Smooth muscle cell (in vitro differentiated cells): ENCODE measurements at regions not wholly inside any gene's neighbourhood (a gene's known extent, or its start where the extent isn't known, plus 50 kb on each side); places are given as distances from the start of the nearest gene placed in this dataset.

Experiments
- DNase-seq: peaks from one replicate; lab custom pipeline; 2025; ENCODE audit not compliant: unreplicated experiment; lab: John Stamatoyannopoulos, UW
- H2AFZ ChIP-seq: fragments of 200-600 bp; sonication (generic); 2 replicates; pipeline ENCODE4 v1.6.0; 2016; ENCODE audit warnings: antibody characterized with exemption, low read depth, mild to moderate bottlenecking
- H3F3A ChIP-seq: fragments of 200-600 bp; sonication (generic); 2 replicates; pipeline ENCODE4 v1.6.0; 2017; ENCODE audit warnings: antibody characterized with exemption, low read depth
- H3K27ac ChIP-seq: fragments of 200-600 bp; sonication (generic); 2 replicates; pipeline ENCODE4 v1.5.1; 2016; ENCODE audit warnings: low read depth, mild to moderate bottlenecking
- H3K27me3 ChIP-seq: fragments of 200-600 bp; sonication (generic); 2 replicates; pipeline ENCODE4 v1.6.1; 2016; ENCODE audit warnings: low read depth, mild to moderate bottlenecking
- H3K36me3 ChIP-seq: fragments of 200-600 bp; sonication (generic); 2 replicates; pipeline ENCODE4 v1.5.1; 2016; ENCODE audit warnings: low read depth
- H3K4me1 ChIP-seq: fragments of 200-600 bp; sonication (generic); 2 replicates; pipeline ENCODE4 v1.5.1; 2016; ENCODE audit warnings: low read depth
- H3K4me2 ChIP-seq: fragments of 200-600 bp; sonication (generic); 2 replicates; pipeline ENCODE4 v1.6.0; 2016; ENCODE audit warnings: mild to moderate bottlenecking
- H3K4me3 ChIP-seq: fragments of 200-600 bp; sonication (generic); 2 replicates; pipeline ENCODE4 v1.5.1; 2016; ENCODE audit warnings: mild to moderate bottlenecking
- H3K79me2 ChIP-seq: fragments of 200-600 bp; sonication (generic); 2 replicates; pipeline ENCODE4 v1.6.0; 2016; ENCODE audit warnings: low read depth, mild to moderate bottlenecking
- H3K9ac ChIP-seq: fragments of 200-600 bp; sonication (generic); 2 replicates; pipeline ENCODE4 v1.6.0; 2016; ENCODE audit warnings: low read depth
- H3K9me3 ChIP-seq: fragments of 200-600 bp; sonication (generic); replicated peaks from 2 replicates; pipeline ENCODE4 v1.5.1; 2016; ENCODE audit warnings: low read depth
- H4K20me1 ChIP-seq: fragments of 200-600 bp; sonication (generic); 2 replicates; pipeline ENCODE4 v1.6.0; 2016; ENCODE audit warnings: low read depth
- WGBS: methylation state at CpG from one replicate; pipeline ENCODE4 v1.1.7; 2016; ENCODE audit warnings: low lambda C conversion rate; 5-methylcytosine and 5-hydroxymethylcytosine counted together
- TF ChIP-seq, protein P1 (sequence below): fragments of 200-600 bp; sonication (generic); IDR thresholded peaks from 2 replicates; pipeline ENCODE4 v1.5.1; 2017; ENCODE audit warnings: borderline replicate concordance, mild to moderate bottlenecking, antibody characterized with exemption; ENCODE audit not compliant: insufficient read depth, poor library complexity, severe bottlenecking

DNA sequence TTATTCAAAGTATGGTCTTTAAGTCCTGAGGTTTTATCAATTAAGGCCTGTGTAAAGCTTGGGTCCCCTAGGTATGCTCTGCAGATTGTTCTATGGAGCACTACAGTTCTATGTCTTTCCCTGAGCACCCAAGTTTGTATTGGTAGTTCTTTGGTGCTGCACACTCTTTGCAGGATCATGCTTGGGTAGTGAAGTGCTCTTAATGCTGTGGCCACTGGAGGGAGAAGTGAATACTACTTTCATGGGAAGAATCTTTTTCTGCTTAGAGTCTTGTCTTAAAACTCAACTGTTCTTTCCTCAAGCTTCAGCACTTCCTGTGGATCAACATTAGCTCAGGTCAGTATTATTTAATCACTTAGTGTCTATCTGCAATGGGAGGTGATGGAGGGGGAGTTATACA, 93.6 kb upstream of the CFAP20DC start:
- no peak overlapping the region for H2AFZ ChIP-seq
- peaks cover 7% of the 10 kb centered on the region for H3K4me1 ChIP-seq
- no peaks in the 10 kb centered on the region for H3K27me3 ChIP-seq
- no peaks in the 10 kb centered on the region for H3F3A ChIP-seq
- no peak overlapping the region for H3K4me3 ChIP-seq
- no peaks in the 10 kb centered on the region for H3K36me3 ChIP-seq
- TF ChIP-seq, protein P1, sequence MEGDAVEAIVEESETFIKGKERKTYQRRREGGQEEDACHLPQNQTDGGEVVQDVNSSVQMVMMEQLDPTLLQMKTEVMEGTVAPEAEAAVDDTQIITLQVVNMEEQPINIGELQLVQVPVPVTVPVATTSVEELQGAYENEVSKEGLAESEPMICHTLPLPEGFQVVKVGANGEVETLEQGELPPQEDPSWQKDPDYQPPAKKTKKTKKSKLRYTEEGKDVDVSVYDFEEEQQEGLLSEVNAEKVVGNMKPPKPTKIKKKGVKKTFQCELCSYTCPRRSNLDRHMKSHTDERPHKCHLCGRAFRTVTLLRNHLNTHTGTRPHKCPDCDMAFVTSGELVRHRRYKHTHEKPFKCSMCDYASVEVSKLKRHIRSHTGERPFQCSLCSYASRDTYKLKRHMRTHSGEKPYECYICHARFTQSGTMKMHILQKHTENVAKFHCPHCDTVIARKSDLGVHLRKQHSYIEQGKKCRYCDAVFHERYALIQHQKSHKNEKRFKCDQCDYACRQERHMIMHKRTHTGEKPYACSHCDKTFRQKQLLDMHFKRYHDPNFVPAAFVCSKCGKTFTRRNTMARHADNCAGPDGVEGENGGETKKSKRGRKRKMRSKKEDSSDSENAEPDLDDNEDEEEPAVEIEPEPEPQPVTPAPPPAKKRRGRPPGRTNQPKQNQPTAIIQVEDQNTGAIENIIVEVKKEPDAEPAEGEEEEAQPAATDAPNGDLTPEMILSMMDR, result no peak
- no peak for DNase-seq
- H3K79me2 ChIP-seq, result no peaks in the 10 kb centered on the region
- peaks cover 3% of the 10 kb centered on the region for H3K9me3 ChIP-seq
- H4K20me1 ChIP-seq, result no peaks in the 10 kb centered on the region
- H3K27ac ChIP-seq, result no peak overlapping the region
- no peak overlapping the region for H3K9ac ChIP-seq
- no peak overlapping the region for H3K4me2 ChIP-seq

- H3K4me1 ChIP-seq, result peaks cover 7% of the 10 kb centered on the region
- no peak overlapping the region for H3K4me3 ChIP-seq
- H3K9ac ChIP-seq, result no peak overlapping the region
- H3K9me3 ChIP-seq, result peaks cover 3% of the 10 kb centered on the region
- 43% methylated on average over 6 of the region's 6 CpGs for WGBS
- peak overlapping the region; percentile 35 for H3K4me2 ChIP-seq
- no peak overlapping the region for H3K27ac ChIP-seq
- H3F3A ChIP-seq, result no peaks in the 10 kb centered on the region
- H3K79me2 ChIP-seq, result no peaks in the 10 kb centered on the region
- peak overlapping the region; percentile 79 for H2AFZ ChIP-seq
- TF ChIP-seq, protein P1, result no peak
- H3K27me3 ChIP-seq, result no peaks in the 10 kb centered on the region
- H4K20me1 ChIP-seq, result no peaks in the 10 kb centered on the region
- no peaks in the 10 kb centered on the region for H3K36me3 ChIP-seq
- no peak for DNase-seq
These were observed 92.7 kb upstream of the CFAP20DC start for GRCh38 chr3:59142556-59142955.

DNA sequence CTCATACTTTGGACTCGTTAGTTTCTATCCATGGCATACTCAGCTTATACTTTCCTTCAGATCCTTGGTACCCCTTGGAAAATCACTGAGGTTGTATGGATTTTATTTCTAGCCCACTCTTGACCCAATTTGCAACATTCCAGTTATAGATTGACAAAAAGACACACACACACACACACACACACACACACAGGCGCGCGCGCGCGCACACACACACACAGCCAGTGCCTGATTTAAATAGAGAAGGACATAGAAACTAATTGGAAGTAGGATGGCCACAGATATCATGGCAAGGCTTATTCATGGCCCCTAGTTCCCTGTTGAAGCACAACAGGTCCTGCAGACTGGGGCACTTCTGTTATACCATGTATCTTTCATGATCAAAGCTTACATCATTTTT, 89.1 kb upstream of the CFAP20DC start:
- Histone ChIP-seq H3K9ac (no peak overlapping the region), H3K36me3 (no peaks in the 10 kb centered on the region), H3K79me2 (no peaks in the 10 kb centered on the region), H3K27ac (no peak overlapping the region), H3K9me3 (no peaks in the 10 kb centered on the region), H3K4me1 (peaks cover 7% of the 10 kb centered on the region), H3K27me3 (no peaks in the 10 kb centered on the region), H3K4me3 (no peak overlapping the region), H2AFZ (no peak overlapping the region), H3F3A (no peaks in the 10 kb centered on the region), H4K20me1 (no peaks in the 10 kb centered on the region), H3K4me2 (no peak overlapping the region)
- TF ChIP-seq, protein P1, result no peak
- 99% methylated on average over 7 of the region's 7 CpGs for WGBS
- no peak for DNase-seq

DNA sequence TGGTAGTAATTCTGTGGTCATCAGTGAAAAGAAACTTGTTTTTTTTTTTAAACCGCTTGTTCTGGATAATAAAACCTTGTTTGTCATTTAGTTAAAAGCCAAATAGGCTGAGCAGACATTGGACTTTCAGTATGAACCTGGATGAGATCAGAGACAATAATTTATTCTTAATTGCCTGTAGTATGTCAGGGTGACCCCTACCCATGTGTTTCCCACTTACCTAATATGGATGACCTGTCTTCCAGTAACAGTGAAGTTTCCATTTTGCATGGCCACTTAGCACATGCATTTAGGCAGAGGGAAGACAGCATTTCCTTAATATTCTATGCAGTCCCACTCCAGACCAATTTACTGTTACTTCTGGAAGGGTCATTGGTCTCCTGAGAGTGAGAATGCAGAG, 87.6 kb upstream of the CFAP20DC start:
- Histone ChIP-seq H3K9me3 (no peaks in the 10 kb centered on the region), H3K4me1 (peaks cover 4% of the 10 kb centered on the region), H2AFZ (no peak overlapping the region), H4K20me1 (no peaks in the 10 kb centered on the region), H3K79me2 (no peaks in the 10 kb centered on the region), H3K27ac (no peak overlapping the region), H3K27me3 (no peaks in the 10 kb centered on the region), H3F3A (peaks cover 6% of the 10 kb centered on the region), H3K4me3 (no peak overlapping the region), H3K9ac (no peak overlapping the region), H3K36me3 (no peaks in the 10 kb centered on the region), H3K4me2 (no peak overlapping the region)
- TF ChIP-seq, protein P1, result no peak
- DNase-seq, result no peak
- 91% methylated on average over 1 of the region's 1 CpG for WGBS
